ENCODE measurements at regions not wholly inside any gene's neighbourhood (a gene's known extent, or its start where the extent isn't known, plus 50 kb on each side); places are given as distances from the start of the nearest gene placed in this dataset.

GRCh38 chr5:53738105-53738504 is 177.7 kb downstream of the NDUFS4 start:
- no TSS peak for BruUV-seq (replicated peaks)
- Histone ChIP-seq H3K4me2 (ENCODE audit: insufficient read depth, low read length) (no peak overlapping the region), H3K9me3 (replicated peaks; ENCODE audit: control insufficient read depth, insufficient read depth, low read length) (no peaks in the 10 kb centered on the region), H3K4me3 (replicated peaks in 1 of 3; ENCODE audit: insufficient read depth in 1 of 3, low read depth in 1 of 3, low read length in 3 of 3) (no peak overlapping the region), H3K27me3 (ENCODE audit: control insufficient read depth in 2 of 2, insufficient read depth in 2 of 2, low read length in 2 of 2) (peaks cover 0 to 5% of the 10 kb centered on the region in 2 experiments), H3K9me1 (replicated peaks; ENCODE audit: control insufficient read depth, extremely low read depth, insufficient read depth, low read length) (no peaks in the 10 kb centered on the region), H4K20me1 (replicated peaks; ENCODE audit: control insufficient read depth, extremely low read depth, insufficient read depth, low read length) (no peaks in the 10 kb centered on the region), H3K9ac (replicated peaks; ENCODE audit: extremely low read depth, insufficient read depth, low read length) (no peak overlapping the region), H2AFZ (ENCODE audit: low read depth, low read length) (no peak overlapping the region), H3K4me1 (ENCODE audit: control insufficient read depth, extremely low read depth, insufficient read depth, low read length) (no peaks in the 10 kb centered on the region), H3K27ac (ENCODE audit: insufficient read depth, low read depth, low read length) (no peak overlapping the region), H3K36me3 (ENCODE audit: control insufficient read depth in 2 of 2, extremely low read depth in 1 of 2, insufficient read depth in 2 of 2, low read length in 2 of 2) (no peaks in the 10 kb centered on the region), H3K79me2 (ENCODE audit: control insufficient read depth, insufficient read depth, low read length) (no peaks in the 10 kb centered on the region)
- TF ChIP-seq JUN (IDR thresholded peaks at IDR 0.05; ENCODE audit: borderline replicate concordance, insufficient read depth, insufficient read length, low read depth) (no peak), GATA2 (IDR thresholded peaks at IDR 0.05; ENCODE audit: insufficient read depth, insufficient read length, low read depth, low read length) (no peak), POLR2AphosphoS5 (IDR thresholded peaks at IDR 0.05; ENCODE audit: insufficient read depth, low read depth, low read length) (no peak), CTCF (IDR thresholded peaks at IDR 0.05; ENCODE audit: extremely low read depth in 1 of 2, insufficient read depth in 1 of 2, low read depth in 1 of 2, low read length in 2 of 2) (no peak), MAX (IDR thresholded peaks at IDR 0.05; ENCODE audit: insufficient read depth, insufficient read length) (no peak)
- POLR2A ChIA-PET: no interaction called here
- intact Hi-C loops (cut with micrococcal nuclease) (no loop called here), dilution Hi-C loops (cut with MboI; ENCODE audit: extremely low pct_ligation_motif_present, low sequenced_read_pairs) (no loop called here)
- DNase-seq (ENCODE audit: low read depth, low spot score) (no peak), FAIRE-seq (no peak)
- CTCF ChIA-PET: no interaction called here

- Histone ChIP-seq H3K4me3 (replicated peaks in 1 of 3; ENCODE audit: insufficient read depth in 1 of 3, low read depth in 1 of 3, low read length in 3 of 3) (no peak overlapping the region), H3K4me1 (ENCODE audit: control insufficient read depth, extremely low read depth, insufficient read depth, low read length) (no peaks in the 10 kb centered on the region), H3K79me2 (ENCODE audit: control insufficient read depth, insufficient read depth, low read length) (no peaks in the 10 kb centered on the region), H3K4me2 (ENCODE audit: insufficient read depth, low read length) (no peak overlapping the region), H3K9me3 (replicated peaks; ENCODE audit: control insufficient read depth, insufficient read depth, low read length) (no peaks in the 10 kb centered on the region), H2AFZ (ENCODE audit: low read depth, low read length) (no peak overlapping the region), H3K27me3 (ENCODE audit: control insufficient read depth in 2 of 2, insufficient read depth in 2 of 2, low read length in 2 of 2) (peaks cover 0 to 3% of the 10 kb centered on the region in 2 experiments), H3K9ac (replicated peaks; ENCODE audit: extremely low read depth, insufficient read depth, low read length) (no peak overlapping the region), H3K9me1 (replicated peaks; ENCODE audit: control insufficient read depth, extremely low read depth, insufficient read depth, low read length) (no peaks in the 10 kb centered on the region), H3K27ac (ENCODE audit: insufficient read depth, low read depth, low read length) (no peak overlapping the region), H3K36me3 (ENCODE audit: control insufficient read depth in 2 of 2, extremely low read depth in 1 of 2, insufficient read depth in 2 of 2, low read length in 2 of 2) (no peaks in the 10 kb centered on the region), H4K20me1 (replicated peaks; ENCODE audit: control insufficient read depth, extremely low read depth, insufficient read depth, low read length) (no peaks in the 10 kb centered on the region)
- dilution Hi-C loops (cut with MboI; ENCODE audit: extremely low pct_ligation_motif_present, low sequenced_read_pairs): no loop called here
- intact Hi-C loops (cut with micrococcal nuclease): no loop called here
- no peak for FAIRE-seq
- no peak for DNase-seq (ENCODE audit: low read depth, low spot score)
- TF ChIP-seq EZH2 (IDR thresholded peaks at IDR 0.05; ENCODE audit: borderline replicate concordance, low read depth, low read length, severe bottlenecking) (no peak), MAX (IDR thresholded peaks at IDR 0.05; ENCODE audit: insufficient read depth, insufficient read length) (no peak), CTCF (IDR thresholded peaks at IDR 0.05; ENCODE audit: extremely low read depth in 1 of 2, insufficient read depth in 1 of 2, low read depth in 1 of 2, low read length in 2 of 2) (no peak), POLR2AphosphoS5 (IDR thresholded peaks at IDR 0.05; ENCODE audit: insufficient read depth, low read depth, low read length) (no peak), JUN (IDR thresholded peaks at IDR 0.05; ENCODE audit: borderline replicate concordance, insufficient read depth, insufficient read length, low read depth) (no peak), MYC (IDR thresholded peaks at IDR 0.05; ENCODE audit: low read depth, low read length) (no peak), FOS (IDR thresholded peaks at IDR 0.05; ENCODE audit: borderline replicate concordance, insufficient read depth, low read length) (no peak), GATA2 (IDR thresholded peaks at IDR 0.05; ENCODE audit: insufficient read depth, insufficient read length, low read depth, low read length) (no peak), POLR2A (IDR thresholded peaks at IDR 0.05; ENCODE audit: low read depth, low read length) (no peak)
- no TSS peak for BruUV-seq (replicated peaks)
- POLR2A ChIA-PET: no interaction called here
- CTCF ChIA-PET: interaction anchor here (0.8 kb wide), 1 partner anchor 9 kb away, joined by 3 read pairs; no protein-coding TSS in a partner anchor
These were observed 178.7 kb downstream of the NDUFS4 start for GRCh38 chr5:53739111-53739510.
